Natural killer cell (primary cell): ENCODE measurements at regions not wholly inside any gene's neighbourhood (a gene's known extent, or its start where the extent isn't known, plus 50 kb on each side); places are given as distances from the start of the nearest gene placed in this dataset.

ENCODE experiments used
- ATAC-seq, 3 donors: fragments of 150-1000 bp in 2 of 3; fragments of 200-7000 bp in 1 of 3; cut with Tn5 transposase; 1 replicate in 1 of 3; 2 replicates in 2 of 3; pipeline ENCODE4 v1.10.0; 2021; ENCODE audit warnings: mild to moderate bottlenecking in 2 of 3, moderate library complexity in 2 of 3
- DNase-seq, 2 donors: peaks; one replicate each; pipeline versions ENCODE4 v3.0.0 to v3.0.0-alpha.2; 2013 to 2021; ENCODE audit warnings: mixed read lengths in 1 of 2
- H3K27ac ChIP-seq: one replicate; pipeline ENCODE4 v1.5.1; 2013; ENCODE audit warnings: mild to moderate bottlenecking, low read length
- H3K27me3 ChIP-seq: one replicate; pipeline ENCODE4 v1.6.1; 2013; ENCODE audit warnings: low read length; ENCODE audit not compliant: control insufficient read depth, insufficient read depth
- H3K36me3 ChIP-seq: one replicate; pipeline ENCODE4 v1.6.1; 2013; ENCODE audit warnings: low read length; ENCODE audit not compliant: control insufficient read depth, insufficient read depth
- H3K4me1 ChIP-seq: one replicate; pipeline ENCODE4 v1.6.1; 2013; ENCODE audit warnings: low read length; ENCODE audit not compliant: control insufficient read depth, insufficient read depth
- H3K4me3 ChIP-seq: one replicate; pipeline ENCODE4 v1.5.1; 2013; ENCODE audit warnings: low read length
- H3K9me3 ChIP-seq: one replicate; pipeline ENCODE4 v1.6.1; 2013; ENCODE audit warnings: low read length; ENCODE audit not compliant: control insufficient read depth, insufficient read depth
- H3K27ac Mint-ChIP-seq, 2 donors: one replicate each; pipeline ENCODE4 v1.8.0; 2022; ENCODE audit warnings: mild to moderate bottlenecking in 2 of 2, mixed read lengths in 2 of 2, moderate library complexity in 1 of 2
- H3K27me3 Mint-ChIP-seq, 2 donors: one replicate each; pipeline ENCODE4 v1.8.0; 2022; ENCODE audit warnings: low read depth in 2 of 2, mixed read lengths in 2 of 2
- H3K36me3 Mint-ChIP-seq: one replicate; pipeline ENCODE4 v1.8.0; 2022; ENCODE audit warnings: mixed read lengths
- H3K4me1 Mint-ChIP-seq, 2 donors: one replicate each; pipeline ENCODE4 v1.8.0; 2022; ENCODE audit warnings: mixed read lengths in 2 of 2
- H3K4me3 Mint-ChIP-seq: one replicate; pipeline ENCODE4 v1.8.0; 2022; ENCODE audit warnings: mild to moderate bottlenecking, moderate library complexity, mixed read lengths
- H3K9me3 Mint-ChIP-seq, 2 donors: one replicate each; pipeline ENCODE4 v1.8.0; 2022; ENCODE audit warnings: mixed read lengths in 2 of 2
- WGBS: methylation state at CpG from one replicate; pipeline ENCODE4 v1.1.7; 2013; ENCODE audit warnings: missing lambda C conversion rate; ENCODE audit not compliant: insufficient coverage; 5-methylcytosine and 5-hydroxymethylcytosine counted together
- intact Hi-C: fragments of 100-400 bp; cut with micrococcal nuclease; formaldehyde crosslinking; loops from one replicate; pipeline ENCODE4 v1.14.2; 2022
- TF ChIP-seq, protein P1 (sequence below): fragments of 200-600 bp; IDR thresholded peaks from one replicate; pipeline ENCODE4 v1.8.0; 2022; ENCODE audit warnings: antibody characterized with exemption

DNA sequence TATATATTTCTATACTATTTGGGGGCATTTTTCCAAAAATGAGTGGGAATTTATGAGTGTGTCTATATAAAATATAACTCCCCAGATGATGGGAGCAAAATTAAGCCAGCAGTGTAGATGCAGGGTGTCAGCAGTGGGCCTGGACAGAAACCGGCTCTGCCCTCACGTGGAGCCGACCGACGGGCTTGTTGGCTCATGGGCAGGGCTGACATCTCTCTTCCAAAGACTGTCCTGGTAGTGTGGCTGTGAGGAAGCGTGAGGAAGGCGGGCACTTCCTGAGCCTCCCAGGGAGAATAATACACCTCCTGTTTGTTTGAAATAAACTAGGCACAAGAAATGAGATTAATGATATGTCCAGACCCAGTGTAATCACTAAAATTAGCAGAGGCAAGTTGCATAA is 206.5 kb downstream of the TEX29 start:
- no peak overlapping the region for H3K4me3 Mint-ChIP-seq
- WGBS, result 72% methylated on average over 7 of the region's 7 CpGs
- no peaks in the 10 kb centered on the region for H3K9me3 ChIP-seq
- no peaks in the 10 kb centered on the region for H3K9me3 Mint-ChIP-seq
- no peak overlapping the region for H3K27ac Mint-ChIP-seq
- ATAC-seq (no peak), DNase-seq (no peak)
- TF ChIP-seq, protein P1, sequence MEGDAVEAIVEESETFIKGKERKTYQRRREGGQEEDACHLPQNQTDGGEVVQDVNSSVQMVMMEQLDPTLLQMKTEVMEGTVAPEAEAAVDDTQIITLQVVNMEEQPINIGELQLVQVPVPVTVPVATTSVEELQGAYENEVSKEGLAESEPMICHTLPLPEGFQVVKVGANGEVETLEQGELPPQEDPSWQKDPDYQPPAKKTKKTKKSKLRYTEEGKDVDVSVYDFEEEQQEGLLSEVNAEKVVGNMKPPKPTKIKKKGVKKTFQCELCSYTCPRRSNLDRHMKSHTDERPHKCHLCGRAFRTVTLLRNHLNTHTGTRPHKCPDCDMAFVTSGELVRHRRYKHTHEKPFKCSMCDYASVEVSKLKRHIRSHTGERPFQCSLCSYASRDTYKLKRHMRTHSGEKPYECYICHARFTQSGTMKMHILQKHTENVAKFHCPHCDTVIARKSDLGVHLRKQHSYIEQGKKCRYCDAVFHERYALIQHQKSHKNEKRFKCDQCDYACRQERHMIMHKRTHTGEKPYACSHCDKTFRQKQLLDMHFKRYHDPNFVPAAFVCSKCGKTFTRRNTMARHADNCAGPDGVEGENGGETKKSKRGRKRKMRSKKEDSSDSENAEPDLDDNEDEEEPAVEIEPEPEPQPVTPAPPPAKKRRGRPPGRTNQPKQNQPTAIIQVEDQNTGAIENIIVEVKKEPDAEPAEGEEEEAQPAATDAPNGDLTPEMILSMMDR, result no peak
- no peak overlapping the region for H3K4me3 ChIP-seq
- intact Hi-C loops, result no loop called here
- H3K36me3 ChIP-seq, result no peaks in the 10 kb centered on the region
- no peaks in the 10 kb centered on the region for H3K4me1 ChIP-seq
- peaks cover 8 to 9% of the 10 kb centered on the region in 2 donors for H3K27me3 Mint-ChIP-seq
- no peaks in the 10 kb centered on the region for H3K27me3 ChIP-seq
- peaks cover 0 to 5% of the 10 kb centered on the region in 2 donors for H3K4me1 Mint-ChIP-seq
- no peak overlapping the region for H3K27ac ChIP-seq
- H3K36me3 Mint-ChIP-seq, result no peaks in the 10 kb centered on the region

DNA sequence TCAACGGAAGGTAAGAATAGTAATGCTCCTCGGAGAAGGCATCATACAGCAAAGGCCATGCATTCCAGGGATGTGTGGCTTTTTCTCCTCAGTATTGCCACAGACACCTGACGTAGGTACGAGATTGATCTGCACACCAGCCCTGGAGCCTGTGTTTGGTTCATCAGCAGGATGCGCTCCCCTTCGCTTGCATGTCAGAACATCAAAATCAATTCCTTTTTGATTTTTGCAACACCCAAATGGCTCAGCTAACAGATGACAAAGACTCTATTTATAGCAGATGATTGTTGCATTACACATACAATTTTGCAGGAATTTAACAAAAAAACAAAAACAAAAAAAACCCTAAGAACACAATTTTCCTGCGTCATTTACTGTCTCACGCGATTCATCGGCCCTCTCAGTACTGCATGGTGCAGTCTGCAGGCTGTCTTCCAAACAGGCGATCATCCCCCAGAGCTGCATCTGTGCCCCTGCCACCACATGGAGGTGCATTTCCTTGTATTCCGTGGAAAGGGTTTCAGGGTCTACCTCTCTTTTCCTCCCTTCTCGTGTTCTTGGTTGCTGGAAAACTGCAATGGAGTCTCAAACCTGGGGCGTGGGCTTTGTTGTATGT is 207.3 kb downstream of the TEX29 start:
- no peak overlapping the region for H3K4me3 Mint-ChIP-seq
- TF ChIP-seq, protein P1, result no peak
- Histone ChIP-seq H3K9me3 (no peaks in the 10 kb centered on the region), H3K4me1 (no peaks in the 10 kb centered on the region), H3K27ac (no peak overlapping the region), H3K4me3 (no peak overlapping the region), H3K27me3 (no peaks in the 10 kb centered on the region), H3K36me3 (no peaks in the 10 kb centered on the region)
- 90% methylated on average over 13 of the region's 14 CpGs for WGBS
- H3K27me3 Mint-ChIP-seq, result peaks cover 10 to 13% of the 10 kb centered on the region in 2 donors
- no peak for DNase-seq
- no peaks in the 10 kb centered on the region for H3K9me3 Mint-ChIP-seq
- H3K27ac Mint-ChIP-seq, result no peak overlapping the region
- intact Hi-C loops, result no loop called here
- no peaks in the 10 kb centered on the region for H3K36me3 Mint-ChIP-seq
- H3K4me1 Mint-ChIP-seq, result peaks cover 0 to 5% of the 10 kb centered on the region in 2 donors
- ATAC-seq, result no peak

DNA sequence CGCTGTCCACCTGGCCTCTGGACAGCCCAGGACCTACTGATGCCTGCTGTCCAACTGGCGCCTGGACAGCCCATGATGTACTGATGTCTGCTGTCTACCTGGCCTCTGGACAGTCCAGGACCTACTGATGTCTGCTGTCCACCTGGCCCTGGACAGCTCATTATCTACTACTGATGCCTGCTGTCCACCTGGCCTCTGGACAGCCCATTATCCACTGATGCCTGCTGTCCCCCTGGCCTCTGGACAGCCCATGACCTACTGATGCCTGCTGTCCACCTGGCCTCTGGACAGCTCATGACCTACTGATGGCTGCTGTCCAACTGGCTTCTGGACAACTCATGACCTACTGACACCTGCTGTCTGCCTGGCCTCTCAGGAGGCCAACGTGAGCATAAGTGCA is 208.1 kb downstream of the TEX29 start:
- 85% methylated on average over 3 of the region's 3 CpGs for WGBS
- DNase-seq (no peak), ATAC-seq (no peak)
- Mint-ChIP-seq H3K4me1 (peaks cover 0 to 5% of the 10 kb centered on the region in 2 donors), H3K9me3 (no peaks in the 10 kb centered on the region), H3K27ac (no peak overlapping the region), H3K36me3 (no peaks in the 10 kb centered on the region), H3K4me3 (no peak overlapping the region), H3K27me3 (peaks cover 18 to 19% of the 10 kb centered on the region in 2 donors)
- Histone ChIP-seq H3K9me3 (no peaks in the 10 kb centered on the region), H3K4me3 (no peak overlapping the region), H3K27me3 (no peaks in the 10 kb centered on the region), H3K27ac (no peak overlapping the region), H3K36me3 (no peaks in the 10 kb centered on the region), H3K4me1 (no peaks in the 10 kb centered on the region)
- intact Hi-C loops, result no loop called here
- TF ChIP-seq, protein P1, result no peak
